Vagina (tissue), 2 donors: ENCODE measurements at regions not wholly inside any gene's neighbourhood (a gene's known extent, or its start where the extent isn't known, plus 50 kb on each side); places are given as distances from the start of the nearest gene placed in this dataset.

ENCODE experiments used
- DNase-seq, 2 donors: peaks; one replicate each; pipeline ENCODE4 v3.0.0-alpha.2; 2017; ENCODE audit errors: extremely low spot score in 2 of 2
- H3K27ac ChIP-seq: fragments of 200-600 bp; sonication (generic); one replicate; pipeline ENCODE4 v1.5.1; 2019
- H3K27me3 ChIP-seq: fragments of 200-600 bp; sonication (generic); one replicate; pipeline ENCODE4 v1.5.1; 2019
- H3K36me3 ChIP-seq, 2 donors: fragments of 200-600 bp; sonication (generic); one replicate each; pipeline ENCODE4 v1.5.1; 2017 to 2019
- H3K4me1 ChIP-seq: fragments of 200-600 bp; sonication (generic); one replicate; pipeline ENCODE4 v1.5.1; 2019
- H3K4me3 ChIP-seq, 2 donors: fragments of 200-600 bp; sonication (generic); 1 replicate in 1 of 2; 2 replicates in 1 of 2; pipeline ENCODE4 v1.5.1; 2016 to 2019
- H3K9me3 ChIP-seq: fragments of 200-600 bp; sonication (generic); one replicate; pipeline ENCODE4 v1.5.1; 2019
- CTCF ChIP-seq, 3 experiments: fragments of 450-650 bp in 2 of 3; fragments of 200-600 bp in 1 of 3; sonication (generic) in 1 of 3; IDR thresholded peaks; one replicate each; pipeline ENCODE4 v1.5.1; 2017 to 2019; ENCODE audit warnings: antibody characterized with exemption in 3 of 3, mild to moderate bottlenecking in 2 of 3, moderate library complexity in 2 of 3
- POLR2A ChIP-seq, 2 donors: fragments of 450-650 bp; IDR thresholded peaks; one replicate each; pipeline ENCODE4 v1.6.1; 2017; ENCODE audit warnings: antibody characterized with exemption in 2 of 2, mild to moderate bottlenecking in 2 of 2, moderate library complexity in 2 of 2
- POLR2AphosphoS5 ChIP-seq, 2 donors: sonication (generic); formaldehyde crosslinking; IDR thresholded peaks; one replicate each; pipeline ENCODE4 v1.9.0; 2017; ENCODE audit warnings: antibody characterized with exemption in 2 of 2, mild to moderate bottlenecking in 2 of 2, low read depth in 1 of 2; ENCODE audit not compliant: insufficient read depth in 1 of 2
- intact Hi-C: fragments of 100-400 bp; cut with DNase I; formaldehyde crosslinking; loops from one replicate; pipeline ENCODE4 v1.15.1; 2023

GRCh38 chr4:31983246-31983645 is 1263.1 kb downstream of the PCDH7 start:
- Histone ChIP-seq H3K27me3 (no peaks in the 10 kb centered on the region), H3K27ac (no peak overlapping the region), H3K4me3 (no peak overlapping the region), H3K9me3 (no peaks in the 10 kb centered on the region), H3K36me3 (no peaks in the 10 kb centered on the region), H3K4me1 (no peaks in the 10 kb centered on the region)
- no peak for TF ChIP-seq CTCF (IDR thresholded peaks at IDR 0.05)
- intact Hi-C loops: no loop called here
- no peak for DNase-seq

GRCh38 chr4:31983677-31984076 is 1263.5 kb downstream of the PCDH7 start:
- Histone ChIP-seq H3K4me1 (no peaks in the 10 kb centered on the region), H3K36me3 (no peaks in the 10 kb centered on the region), H3K4me3 (no peak overlapping the region), H3K9me3 (no peaks in the 10 kb centered on the region), H3K27ac (no peak overlapping the region), H3K27me3 (no peaks in the 10 kb centered on the region)
- DNase-seq: no peak
- intact Hi-C loops: no loop called here
- no peak for TF ChIP-seq POLR2AphosphoS5 (IDR thresholded peaks at IDR 0.05; ENCODE audit: insufficient read depth in 1 of 2, low read depth in 1 of 2)
- no peak for TF ChIP-seq CTCF (IDR thresholded peaks at IDR 0.05)
- no peak for TF ChIP-seq POLR2A (IDR thresholded peaks at IDR 0.05)

DNA sequence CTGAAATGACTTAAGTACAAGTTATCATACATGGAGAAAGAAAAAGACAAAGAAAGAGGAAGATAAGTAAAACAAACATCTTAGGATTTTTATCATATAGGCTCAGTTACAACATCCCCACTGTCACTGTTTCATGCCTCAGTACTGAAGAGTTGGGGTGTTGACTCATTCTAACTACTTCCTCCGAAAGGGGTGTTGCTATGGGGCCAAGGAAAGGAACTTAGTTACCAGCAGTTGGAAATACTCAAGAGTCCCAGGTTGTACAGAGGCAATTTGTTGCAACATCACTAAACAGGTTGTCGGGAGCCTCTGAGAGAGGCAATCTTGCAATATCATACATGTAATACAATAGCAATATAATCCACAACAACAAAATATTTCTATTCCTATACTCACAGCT is 1264.7 kb downstream of the PCDH7 start:
- H3K27me3 ChIP-seq: no peaks in the 10 kb centered on the region
- H3K4me3 ChIP-seq: no peak overlapping the region
- H3K4me1 ChIP-seq: no peaks in the 10 kb centered on the region
- no peak for DNase-seq
- TF ChIP-seq POLR2A (IDR thresholded peaks at IDR 0.05) (no peak), CTCF (IDR thresholded peaks at IDR 0.05) (no peak), POLR2AphosphoS5 (IDR thresholded peaks at IDR 0.05; ENCODE audit: insufficient read depth in 1 of 2, low read depth in 1 of 2) (no peak)
- no peaks in the 10 kb centered on the region for H3K9me3 ChIP-seq
- no peaks in the 10 kb centered on the region for H3K36me3 ChIP-seq
- intact Hi-C loops: no loop called here
- no peak overlapping the region for H3K27ac ChIP-seq

DNA sequence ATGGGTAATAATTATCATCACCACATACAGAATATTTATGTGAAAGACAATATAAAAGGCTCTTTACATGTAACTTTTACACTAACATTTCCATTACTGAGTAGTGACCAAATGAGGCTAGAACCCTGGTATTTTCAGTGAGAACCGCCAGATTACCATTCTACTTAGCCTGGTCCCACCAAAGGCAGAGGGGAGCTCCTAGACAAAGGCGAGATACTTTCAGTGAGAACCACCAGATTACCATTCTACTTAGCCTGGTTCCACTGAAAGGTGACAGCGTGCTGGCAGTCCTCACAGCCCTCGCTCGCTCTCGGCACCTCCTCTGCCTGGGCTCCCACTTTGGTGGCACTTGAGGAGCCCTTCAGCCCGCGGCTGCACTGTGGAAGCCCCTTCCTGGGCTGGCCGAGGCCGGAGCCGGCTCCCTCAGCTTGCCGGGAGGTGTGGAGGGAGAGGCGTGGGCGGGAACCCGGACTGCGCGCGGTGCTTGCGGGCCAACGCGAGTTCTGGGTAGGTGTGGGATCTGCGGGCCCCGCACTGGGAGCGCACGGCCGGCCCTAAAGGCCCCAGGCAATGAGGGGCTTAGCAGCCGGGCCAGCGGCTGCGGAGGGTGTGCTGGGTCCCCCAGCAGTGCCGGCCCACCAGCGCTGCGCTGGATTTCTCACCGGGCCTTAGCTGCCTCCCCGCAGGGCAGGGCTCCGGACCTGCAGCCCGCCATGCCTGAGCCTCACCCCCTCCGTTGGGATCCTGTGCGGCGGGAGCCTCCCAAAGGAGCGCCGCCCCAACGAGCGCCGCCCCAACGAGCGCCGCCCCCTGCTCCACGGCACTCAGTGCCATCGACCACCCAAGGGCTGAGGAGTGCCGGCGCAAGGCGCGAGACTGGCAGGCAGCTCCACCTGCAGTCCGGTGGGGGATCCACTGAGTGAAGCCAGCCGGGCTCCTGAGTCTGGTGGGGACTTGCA is 1276.1 kb downstream of the PCDH7 start:
- no peak for DNase-seq
- TF ChIP-seq CTCF (IDR thresholded peaks at IDR 0.05): no peak
- TF ChIP-seq POLR2A (IDR thresholded peaks at IDR 0.05): no peak
- TF ChIP-seq POLR2AphosphoS5 (IDR thresholded peaks at IDR 0.05; ENCODE audit: insufficient read depth in 1 of 2, low read depth in 1 of 2): no peak
- Histone ChIP-seq H3K4me3 (no peak overlapping the region), H3K27me3 (no peaks in the 10 kb centered on the region), H3K4me1 (no peaks in the 10 kb centered on the region), H3K9me3 (no peaks in the 10 kb centered on the region), H3K27ac (no peak overlapping the region), H3K36me3 (no peaks in the 10 kb centered on the region)
- intact Hi-C loops: no loop called here

GRCh38 chr4:31998807-31999206 is 1278.6 kb downstream of the PCDH7 start:
- Histone ChIP-seq H3K4me1 (no peaks in the 10 kb centered on the region), H3K27me3 (no peaks in the 10 kb centered on the region), H3K27ac (no peak overlapping the region), H3K4me3 (no peak overlapping the region), H3K9me3 (no peaks in the 10 kb centered on the region), H3K36me3 (no peaks in the 10 kb centered on the region)
- intact Hi-C loops: no loop called here
- no peak for DNase-seq
- TF ChIP-seq CTCF (IDR thresholded peaks at IDR 0.05) (no peak), POLR2A (IDR thresholded peaks at IDR 0.05) (no peak), POLR2AphosphoS5 (IDR thresholded peaks at IDR 0.05; ENCODE audit: insufficient read depth in 1 of 2, low read depth in 1 of 2) (no peak)
